ENCODE measurements at regions not wholly inside any gene's neighbourhood (a gene's known extent, or its start where the extent isn't known, plus 50 kb on each side); places are given as distances from the start of the nearest gene placed in this dataset.
A peak's percentile ranks its signal among the peaks of the same experiment; 100 is the strongest.
"Not testable (repeated sequence)": the region's sequence is repeated elsewhere in the genome, so short reads cannot be mapped to it uniquely, and the experiment has no call there.

DNA sequence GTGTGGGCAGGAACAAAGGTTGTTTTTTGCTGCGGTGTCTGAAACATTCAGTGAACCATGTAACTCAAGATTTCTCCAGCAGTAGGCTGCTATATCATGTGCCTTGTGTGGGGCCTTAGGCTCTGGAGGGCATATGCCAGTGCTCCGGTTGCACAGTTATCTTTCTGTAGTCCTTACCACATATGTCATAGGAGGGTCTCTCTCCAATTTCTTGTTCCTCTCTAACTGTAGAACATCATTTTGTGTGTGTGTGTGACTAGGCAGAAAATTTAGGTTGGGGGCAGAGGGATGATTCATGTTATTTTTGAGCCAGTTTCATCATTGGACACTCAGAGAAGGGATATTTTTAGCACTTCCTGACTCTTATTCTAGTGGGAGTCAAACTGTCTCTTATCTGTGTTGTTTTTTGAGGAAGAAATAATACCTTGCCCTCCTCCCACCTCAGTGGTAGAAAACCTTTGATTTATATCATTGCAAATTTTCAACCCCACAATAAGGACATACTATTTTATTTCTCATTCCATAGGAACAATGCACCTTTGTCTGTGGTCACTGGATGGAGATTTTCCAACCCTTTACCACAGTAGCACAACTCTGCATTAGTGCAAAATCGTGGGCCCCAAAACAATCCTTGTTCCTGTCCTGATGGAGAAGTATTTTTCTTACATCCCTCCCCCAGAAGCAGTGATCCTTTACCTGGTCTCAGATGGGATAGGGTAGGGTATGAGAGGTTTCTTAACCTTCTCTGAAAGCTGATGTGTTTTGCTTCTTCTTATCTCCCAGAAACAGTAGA is 113.9 kb downstream of the CCDC74A start:
- DNase-seq: no peak

DNA sequence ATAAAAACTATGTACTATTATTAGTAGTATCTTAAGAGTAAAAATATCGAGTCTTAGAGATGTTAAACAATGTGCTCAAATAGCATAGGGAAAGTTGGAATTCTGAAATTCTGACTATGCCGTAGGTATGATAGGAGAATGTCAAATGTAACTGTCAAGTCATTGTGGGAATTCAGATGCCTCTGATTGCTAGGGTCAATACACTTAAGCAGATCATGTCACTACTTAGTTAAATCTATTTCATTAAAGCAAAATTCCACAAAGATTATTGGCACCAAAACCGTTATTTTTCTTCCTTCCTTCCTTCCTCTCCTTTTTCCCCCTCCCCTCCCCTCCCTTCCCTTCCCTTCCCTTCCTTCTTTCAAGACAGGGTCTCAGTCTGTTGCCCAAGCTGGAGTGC is 115.5 kb downstream of the CCDC74A start:
- not testable (repeated sequence) for DNase-seq

DNA sequence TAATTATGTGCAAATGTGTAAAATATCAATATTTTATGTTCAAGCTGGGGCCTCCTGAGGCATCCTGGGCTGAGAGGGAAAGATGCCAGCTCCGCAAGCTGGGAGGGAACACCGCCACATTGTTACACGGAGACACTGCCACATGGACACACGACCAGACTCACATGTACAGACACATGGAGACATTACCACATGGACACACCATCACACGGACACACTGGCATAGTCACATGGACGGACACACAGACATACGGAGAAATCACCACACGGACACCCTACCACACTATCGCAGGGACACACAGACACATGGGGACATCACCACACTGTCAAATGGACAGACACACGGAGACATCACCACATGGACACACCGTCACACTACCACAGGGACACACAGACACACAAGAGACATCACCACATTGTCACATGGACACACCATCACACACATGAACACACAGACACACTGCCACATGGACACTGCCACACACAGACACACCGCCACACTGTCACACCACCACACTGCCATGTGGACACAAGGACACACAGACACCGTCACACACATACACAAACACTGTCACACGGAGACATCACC is 117.6 kb downstream of the CCDC74A start:
- DNase-seq: no peak

DNA sequence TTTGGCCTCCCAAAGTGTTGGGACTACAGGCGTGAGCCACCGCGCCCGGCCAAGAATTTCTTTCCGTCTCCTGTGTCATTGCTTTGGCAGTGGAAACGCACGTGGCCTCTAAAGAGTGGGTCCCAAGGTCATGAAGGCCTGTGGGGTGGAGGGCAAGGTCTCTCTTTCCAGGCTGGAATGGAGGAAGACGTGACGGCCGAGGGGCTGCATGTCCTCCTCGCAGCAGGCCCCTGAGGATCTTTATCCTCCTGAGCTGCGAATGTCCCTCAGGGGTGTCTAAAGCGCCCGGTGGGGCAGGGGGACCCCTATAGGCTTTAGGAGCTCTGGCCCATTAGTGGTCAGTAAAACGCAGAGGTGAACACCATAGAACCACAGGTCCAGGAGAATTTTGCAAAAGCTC is 118.5 kb downstream of the CCDC74A start:
- not testable (repeated sequence) for DNase-seq

DNA sequence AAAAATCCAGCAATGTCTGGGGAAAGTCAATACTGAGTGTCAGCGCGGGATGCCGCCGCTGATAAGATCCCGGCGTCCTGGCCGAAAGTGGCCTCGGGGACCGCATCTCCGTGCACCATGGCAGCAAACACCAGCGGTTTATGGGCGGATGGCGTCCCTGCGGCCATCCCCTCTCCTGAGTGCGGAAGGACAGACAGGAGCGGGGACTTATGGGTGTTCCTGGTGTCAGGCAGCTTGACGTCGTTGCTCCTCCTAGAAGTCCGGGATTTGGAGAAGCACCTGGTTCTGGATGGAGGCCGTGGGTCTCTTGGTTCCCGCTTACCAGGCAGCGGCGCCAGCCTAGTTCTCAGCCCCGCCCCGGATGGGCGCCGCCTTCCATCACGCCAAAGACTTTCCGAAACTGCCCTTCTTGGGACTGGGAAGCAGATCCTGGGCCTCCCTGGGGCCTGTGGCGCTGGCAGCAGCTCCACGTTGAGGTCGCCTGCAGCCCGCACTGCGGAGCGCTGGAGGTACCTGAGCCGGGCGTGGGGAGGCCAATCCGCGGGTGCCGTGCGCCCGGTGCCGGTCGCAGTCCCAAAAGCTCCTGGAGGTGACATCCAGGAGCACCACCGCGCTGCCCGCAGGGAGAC is 119.1 kb downstream of the CCDC74A start:
- DNase-seq: no peak

DNA sequence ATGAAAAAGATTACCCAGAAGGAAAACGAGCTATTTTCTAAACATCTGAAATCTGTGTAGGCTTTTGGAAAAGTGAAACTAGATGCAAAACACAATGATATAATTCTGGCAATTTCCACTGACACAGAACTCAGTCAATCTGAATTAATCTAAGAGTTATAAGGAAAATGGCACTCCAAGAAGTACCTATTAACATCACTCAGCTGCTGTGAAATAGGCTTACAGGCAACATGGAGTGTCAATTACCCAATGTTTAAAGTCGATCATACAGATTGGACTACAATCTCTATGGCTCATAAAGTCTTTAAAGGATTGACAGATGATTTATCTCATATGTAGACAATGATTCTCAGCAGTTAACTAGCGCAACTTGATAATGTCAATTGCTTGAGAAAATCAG is 120.9 kb downstream of the CCDC74A start:
- DNase-seq: not testable (repeated sequence)

DNA sequence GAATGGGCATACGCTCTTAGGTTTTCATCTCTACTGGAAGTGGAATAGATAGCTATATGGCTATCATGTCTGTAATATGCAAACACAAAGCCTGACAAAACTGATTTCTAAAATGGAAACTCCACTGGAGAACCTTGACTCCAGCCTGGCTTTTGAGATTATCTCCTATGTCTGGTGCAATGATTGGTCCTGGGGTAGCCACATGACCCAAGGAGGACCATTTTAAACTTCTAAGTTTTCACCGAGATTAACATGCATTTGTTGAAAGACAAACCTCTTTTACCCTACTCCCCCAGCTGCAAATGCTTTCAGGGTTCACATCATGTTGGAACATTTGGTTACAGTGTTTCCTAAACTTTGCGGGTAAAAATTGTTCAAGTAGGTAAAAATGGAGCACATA is 124.6 kb downstream of the CCDC74A start:
- not testable (repeated sequence) for DNase-seq

DNA sequence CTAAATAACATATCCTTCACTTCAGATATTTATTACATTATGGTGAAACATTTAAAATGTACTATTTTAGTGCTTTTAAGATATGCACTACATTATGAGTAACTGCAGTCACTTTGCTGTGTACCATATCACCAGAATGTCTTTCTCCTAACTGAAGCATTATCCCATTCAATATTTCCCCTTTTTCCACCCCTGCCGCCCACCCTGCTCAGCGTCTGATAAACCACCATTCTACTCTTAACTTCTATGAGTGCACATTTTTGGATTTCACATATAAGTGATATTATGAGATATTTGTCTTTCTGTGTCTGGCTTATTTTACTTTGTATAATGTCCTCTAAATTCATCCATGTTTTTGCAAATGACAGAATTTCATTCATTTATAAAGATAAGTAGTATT is 126.4 kb downstream of the CCDC74A start:
- not testable (repeated sequence) for DNase-seq

DNA sequence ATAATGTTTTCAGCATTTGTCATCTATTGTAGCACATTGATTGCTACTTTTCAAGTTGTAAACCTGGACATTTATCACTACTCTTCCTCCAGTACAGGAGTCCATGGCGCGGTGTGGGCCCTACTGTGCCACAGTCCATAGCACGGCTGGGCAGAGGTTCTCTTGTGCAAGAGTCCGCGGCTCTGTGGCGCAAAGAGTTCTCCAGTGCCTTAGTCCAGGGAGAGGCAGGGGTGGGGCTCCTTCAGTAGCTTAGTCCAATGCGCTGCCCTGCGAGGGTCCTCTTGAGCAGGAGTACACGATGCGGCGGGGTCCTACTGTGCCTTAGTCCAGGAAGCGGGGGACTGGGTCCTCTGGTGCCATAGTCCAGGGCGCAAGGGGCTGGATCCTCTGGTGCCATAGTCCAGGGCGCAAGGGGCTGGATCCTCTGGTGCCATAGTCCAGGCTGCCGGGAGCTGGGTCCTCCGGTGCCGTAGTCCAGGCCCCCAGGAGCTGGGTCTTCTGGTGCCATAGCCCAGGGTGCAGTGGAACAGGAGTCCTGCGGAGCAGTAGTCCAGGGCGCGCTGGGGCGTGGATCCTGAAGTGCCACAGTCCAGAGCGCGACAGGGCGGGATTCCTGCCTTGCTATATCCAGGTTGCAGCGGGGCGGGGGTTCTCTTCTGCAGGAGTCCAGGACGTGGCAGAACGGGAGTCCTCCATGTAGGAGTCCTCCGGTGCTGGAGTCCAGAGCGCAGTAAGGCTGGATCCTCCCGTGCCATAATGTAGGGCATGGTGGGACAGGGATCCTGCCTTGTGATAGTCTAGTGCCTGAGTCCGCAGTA is 129.3 kb downstream of the CCDC74A start:
- no peak for DNase-seq

DNA sequence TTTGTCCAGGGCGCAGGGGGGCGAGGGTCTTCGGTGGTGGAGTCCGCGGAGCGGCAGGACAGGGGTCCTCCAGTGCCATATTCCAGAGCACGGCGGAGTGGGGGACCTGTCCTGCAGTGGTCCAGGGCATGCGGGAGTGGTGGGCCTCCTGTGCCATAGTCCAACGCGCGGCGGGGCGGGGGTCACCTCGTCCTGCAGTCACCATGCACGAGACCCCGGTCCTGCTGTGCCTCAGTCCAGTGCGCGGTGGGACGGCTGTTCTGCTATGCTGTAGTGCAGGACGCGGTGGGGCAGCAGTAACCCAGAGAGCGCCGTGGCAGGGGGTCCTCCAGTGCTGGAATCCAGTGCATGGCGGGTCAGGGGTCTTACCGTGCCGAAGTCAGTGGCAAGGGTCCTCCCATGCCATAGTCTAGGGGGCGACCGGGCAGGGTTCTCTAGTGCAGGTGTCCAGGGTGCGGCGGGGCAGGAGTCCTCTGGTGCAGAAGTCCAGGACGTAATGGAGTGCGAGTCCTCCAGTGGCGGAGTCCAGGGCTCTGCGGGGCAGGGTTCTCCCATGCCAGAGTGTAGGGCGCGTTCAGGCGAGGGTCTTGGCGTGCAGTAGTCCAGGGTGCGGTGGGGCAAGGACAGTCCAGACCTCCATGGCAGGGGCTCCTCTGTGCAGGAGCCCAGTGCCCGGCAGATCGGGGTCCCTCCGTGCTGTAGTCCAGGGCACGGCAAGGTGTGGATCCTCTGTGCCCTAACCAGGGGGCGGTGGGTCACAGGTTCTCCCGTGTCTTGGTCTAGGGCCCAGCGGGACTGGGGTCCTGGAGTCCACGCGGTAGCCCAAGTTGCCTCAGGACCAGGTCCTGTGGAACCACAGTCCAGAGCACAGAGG is 130.4 kb downstream of the CCDC74A start:
- DNase-seq: no peak

DNA sequence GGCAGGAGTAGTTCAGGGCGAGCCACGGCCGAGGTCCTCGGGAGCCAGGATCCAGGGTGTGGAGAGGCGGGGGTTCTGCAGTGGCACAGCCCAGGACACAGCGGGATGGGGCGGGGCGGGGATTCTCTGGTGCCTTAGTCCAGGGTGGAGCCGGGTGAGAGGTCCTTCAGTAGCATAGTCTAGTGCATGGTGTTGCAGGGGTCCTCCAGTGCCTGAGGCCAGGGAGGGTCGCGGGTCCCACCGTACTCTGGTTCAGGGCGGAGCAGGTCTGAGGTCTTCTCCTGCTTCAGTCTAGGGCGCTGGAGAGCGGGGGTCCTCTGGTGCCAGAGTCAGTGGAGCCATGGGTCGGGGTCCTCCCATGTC is 131.1 kb downstream of the CCDC74A start:
- no peak for DNase-seq

DNA sequence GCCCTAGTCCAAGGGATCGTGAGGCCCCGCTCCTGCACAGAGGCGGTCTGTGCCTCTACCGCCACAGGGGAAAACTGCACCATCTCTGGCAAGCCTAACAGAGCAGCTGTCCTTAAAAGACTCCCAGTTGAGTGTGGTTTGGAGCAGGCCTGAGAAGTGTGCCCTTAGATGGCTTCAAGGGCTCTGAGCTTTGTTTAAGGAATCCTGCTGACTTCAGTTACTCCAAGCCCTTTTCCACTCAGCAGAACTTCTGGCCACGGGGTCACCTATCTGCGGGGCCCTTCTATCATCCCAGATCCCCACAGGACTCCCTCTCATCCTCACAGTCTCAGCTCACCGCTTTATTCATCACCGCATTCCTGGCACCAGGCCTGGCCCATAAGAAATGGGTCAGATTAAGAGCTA is 131.5 kb downstream of the CCDC74A start:
- DNase-seq: no peak

DNA sequence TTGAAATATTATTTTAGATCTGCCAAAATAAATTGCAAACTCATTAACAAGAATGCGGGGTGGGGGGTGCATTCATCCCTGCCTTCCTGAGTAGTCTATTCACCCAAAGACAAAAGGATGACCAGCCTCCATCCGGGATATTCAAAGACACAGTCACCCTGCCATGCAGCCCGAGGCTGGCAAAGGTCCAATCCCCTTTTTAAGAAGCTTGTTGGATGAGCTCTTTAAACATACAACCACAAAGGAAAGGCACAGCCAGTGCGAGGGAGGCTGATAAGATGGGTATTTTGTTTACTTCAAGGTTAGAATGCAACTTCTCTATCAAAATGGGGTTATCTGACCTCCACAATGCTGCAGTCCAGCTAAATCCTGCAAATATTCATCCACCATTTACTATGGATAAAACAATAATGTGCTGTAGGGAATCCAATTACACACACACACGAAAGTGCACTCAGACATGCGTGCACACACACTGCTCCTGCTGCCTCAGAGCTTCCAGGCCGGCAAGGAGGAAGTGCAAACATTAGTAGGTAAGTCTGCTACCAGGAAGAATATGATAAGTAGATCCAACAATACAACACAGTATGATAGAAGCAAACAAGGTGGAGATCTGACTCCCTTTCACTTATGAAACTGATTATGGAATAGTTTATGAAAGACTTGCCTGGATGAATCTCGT is 133.6 kb downstream of the CCDC74A start:
- DNase-seq: not testable (repeated sequence)

DNA sequence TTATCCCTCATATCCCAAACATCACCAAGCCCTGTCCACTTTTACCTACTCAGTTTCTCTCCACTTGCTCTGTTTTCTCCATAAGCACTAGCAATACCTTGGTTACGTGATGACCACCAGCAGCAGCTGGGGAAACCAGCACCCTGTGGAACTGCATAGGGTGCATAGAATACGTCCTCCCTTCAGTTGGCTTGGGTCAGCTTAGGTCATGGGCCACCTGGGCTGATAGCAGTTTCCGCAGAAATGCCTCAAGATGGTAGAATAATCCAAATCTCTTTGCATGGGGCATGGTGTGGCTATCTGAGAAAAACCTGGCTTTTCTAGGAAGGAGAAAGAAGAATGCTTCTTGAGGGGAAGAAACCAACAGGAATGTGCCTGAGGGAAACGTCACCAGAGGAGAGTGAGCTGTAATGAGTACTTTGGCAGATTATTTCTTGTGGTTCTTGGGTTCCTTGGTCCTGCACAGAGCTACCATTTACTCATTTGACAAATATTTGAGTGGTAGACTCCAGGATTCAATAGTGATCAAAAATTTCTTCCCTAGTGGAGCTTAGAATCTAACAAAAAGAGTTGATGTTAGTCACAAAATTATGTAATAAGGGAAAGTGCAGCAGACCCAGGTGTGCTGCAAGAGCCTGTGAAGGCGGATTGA is 134.3 kb downstream of the CCDC74A start:
- DNase-seq: not testable (repeated sequence)

DNA sequence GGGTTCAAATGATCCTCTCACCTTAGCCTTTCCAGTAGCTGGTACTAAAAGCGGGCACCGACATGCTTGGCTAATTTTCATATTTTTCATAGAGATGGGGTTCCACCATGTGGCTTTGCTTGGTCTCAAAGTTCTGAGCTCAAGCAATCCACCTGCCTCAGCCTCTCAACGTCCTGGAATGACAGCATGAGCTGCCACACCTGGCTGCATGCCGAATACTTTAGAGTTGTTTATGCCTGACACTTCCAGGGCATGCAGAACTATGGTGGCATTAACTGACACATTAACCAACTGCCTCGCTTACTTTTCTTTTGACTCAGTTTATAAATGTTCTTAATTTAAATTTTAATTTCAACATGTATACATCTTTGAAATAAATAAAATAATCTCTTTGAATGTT is 135.8 kb downstream of the CCDC74A start:
- DNase-seq: not testable (repeated sequence)

DNA sequence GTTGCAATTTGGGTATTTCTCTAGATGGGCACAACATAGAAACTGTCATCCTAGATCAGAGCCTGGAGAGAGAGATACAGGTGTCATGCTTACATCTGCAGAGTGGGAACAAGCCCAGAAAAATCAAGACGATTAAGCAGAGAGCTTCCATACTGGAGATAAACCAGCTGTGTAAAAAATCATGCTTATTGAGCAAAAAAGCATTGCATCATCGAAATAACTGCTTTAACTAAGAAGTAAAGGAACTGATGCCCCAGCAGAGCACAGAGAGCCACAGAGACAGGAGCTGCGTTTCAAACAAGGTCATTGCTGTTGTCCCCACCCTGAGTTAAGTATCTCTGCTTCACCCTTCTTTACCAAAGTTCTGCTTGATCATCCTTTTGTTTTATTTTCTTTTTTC is 138.0 kb downstream of the CCDC74A start:
- DNase-seq: not testable (repeated sequence)

DNA sequence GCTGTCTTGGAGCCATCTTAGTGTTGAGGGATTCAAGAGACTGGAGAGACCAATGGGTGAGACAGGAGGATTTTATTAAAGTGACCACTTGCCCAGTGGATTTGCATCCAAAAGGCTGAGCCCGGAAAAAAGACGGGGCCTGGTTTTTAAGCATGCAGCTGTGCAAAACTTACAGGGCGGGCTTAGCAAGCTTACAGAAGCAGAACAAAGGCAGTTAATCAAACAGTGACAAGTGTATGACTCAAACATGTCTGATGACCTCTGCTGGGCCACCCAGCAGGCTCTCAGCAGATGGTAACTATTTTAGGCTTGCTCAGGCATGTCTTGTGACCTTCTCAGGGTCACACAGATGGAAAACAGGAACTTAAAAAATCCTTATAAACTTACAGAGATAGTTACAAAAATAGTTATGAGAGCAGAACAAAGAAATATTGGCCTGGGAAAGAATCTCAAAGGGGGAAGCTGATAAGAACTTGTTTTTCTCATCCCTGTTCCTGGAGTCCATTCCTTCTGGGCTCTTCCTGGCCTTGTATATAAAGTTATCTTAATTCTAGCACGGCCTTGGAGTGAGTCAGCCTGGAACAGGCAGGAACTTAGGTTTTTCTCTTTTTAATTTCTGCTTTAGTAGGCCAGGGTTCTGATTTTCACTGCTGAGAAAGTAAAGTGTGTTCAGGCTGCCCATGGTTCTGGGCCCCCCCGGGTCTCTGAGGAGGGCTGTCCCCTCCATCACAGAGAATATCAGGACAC is 141.3 kb downstream of the CCDC74A start:
- not testable (repeated sequence) for DNase-seq

DNA sequence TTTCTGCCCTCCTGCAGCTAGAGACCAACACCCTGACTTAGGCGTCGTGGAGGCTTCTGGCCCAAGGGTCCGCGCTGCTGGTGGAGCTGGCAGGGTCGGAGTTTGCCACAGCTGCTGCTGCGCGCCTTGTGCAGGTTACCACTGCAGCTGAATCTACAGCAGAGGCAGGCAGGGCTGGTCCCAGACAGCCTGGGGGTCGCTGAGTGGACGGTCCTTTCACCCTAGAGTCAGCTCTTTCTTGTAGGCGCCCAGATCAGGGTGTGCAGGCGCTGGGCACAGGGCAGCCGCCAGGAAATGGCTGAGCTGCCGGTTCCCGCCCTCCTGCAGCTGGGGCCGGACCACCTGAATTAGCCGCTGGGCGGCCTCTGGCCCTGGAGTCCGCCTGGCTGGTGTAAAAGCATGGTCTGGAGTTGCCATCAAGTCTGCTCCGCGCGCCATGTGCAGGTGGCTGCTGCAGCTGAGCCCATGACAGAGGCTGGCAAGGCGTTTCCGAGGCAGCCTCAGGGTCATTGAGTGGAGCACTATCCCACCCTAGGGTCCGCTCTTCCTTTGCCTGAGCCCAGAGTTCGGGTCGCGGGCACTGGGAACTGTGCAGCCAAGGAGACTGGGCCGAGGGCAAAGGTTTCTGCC is 144.3 kb downstream of the CCDC74A start:
- DNase-seq: not testable (repeated sequence)

DNA sequence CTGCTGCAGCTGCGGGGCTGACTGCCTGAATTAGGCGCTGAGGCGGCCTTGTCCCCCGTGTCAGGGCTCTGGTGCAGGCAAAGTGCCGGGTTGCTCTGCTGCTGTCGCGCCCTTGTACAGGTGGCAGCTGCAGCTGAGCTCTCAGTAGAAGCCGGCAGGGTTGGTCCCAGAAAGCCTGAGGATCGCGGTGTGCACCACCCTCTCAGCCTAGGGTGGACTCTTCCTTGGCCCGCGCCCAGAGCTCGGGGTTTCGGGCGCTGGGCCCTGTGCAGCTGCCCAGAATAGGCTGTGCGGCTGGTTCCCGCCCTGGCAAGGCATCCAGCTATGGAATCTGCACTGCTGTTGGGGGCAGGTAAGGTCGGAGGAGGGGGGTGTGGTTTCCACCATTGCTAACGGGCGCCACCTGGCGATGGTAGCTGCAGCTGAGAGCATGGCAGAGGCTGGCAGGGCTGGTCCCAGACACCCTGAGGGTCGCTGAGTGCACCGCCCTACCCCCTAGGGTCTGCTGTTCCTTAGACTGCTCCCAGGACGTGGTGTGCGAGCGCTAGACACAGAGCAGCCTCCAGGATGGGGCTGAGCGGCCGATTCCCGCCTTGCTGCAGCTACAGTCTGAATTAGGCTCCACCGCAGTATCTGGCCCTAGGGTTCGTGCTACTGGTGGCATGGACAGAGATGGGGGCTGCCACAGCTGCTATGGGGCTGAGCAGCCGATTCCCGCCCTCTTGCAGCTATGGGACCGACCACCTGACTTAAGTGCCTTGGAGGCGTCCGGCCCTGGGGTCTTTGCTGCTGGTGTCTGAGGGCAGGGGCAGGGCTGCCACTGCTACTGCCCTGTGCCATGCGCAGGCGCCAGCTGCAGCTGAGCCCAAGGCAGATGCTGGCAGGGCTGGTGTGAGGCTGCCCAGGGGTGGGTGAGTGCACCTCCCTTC is 145.0 kb downstream of the CCDC74A start:
- peak; percentile 24 for DNase-seq
